Neutrophil (primary cell): ENCODE measurements at regions not wholly inside any gene's neighbourhood (a gene's known extent, or its start where the extent isn't known, plus 50 kb on each side); places are given as distances from the start of the nearest gene placed in this dataset.

Experiments used
- H3K27ac ChIP-seq: fragments of 200-600 bp; sonication (generic); 2 replicates; pipeline ENCODE4 v1.5.1; 2016; ENCODE audit warnings: mild to moderate bottlenecking, moderate library complexity
- H3K27me3 ChIP-seq: fragments of 200-600 bp; sonication (generic); 2 replicates; pipeline ENCODE4 v1.6.0; 2016; ENCODE audit warnings: mild to moderate bottlenecking
- H3K36me3 ChIP-seq: fragments of 200-600 bp; sonication (generic); 2 replicates; pipeline ENCODE4 v1.5.1; 2017
- H3K4me1 ChIP-seq, 2 experiments: fragments of 200-600 bp in 1 of 2; sonication (generic) in 1 of 2; 1 replicate in 1 of 2; 2 replicates in 1 of 2; pipeline versions ENCODE4 v1.5.1 to v1.6.1; 2013 to 2016; ENCODE audit warnings: low read depth in 1 of 2, low read length in 1 of 2, mild to moderate bottlenecking in 1 of 2, moderate library complexity in 1 of 2; ENCODE audit not compliant: control insufficient read depth in 1 of 2, insufficient read depth in 1 of 2
- H3K4me3 ChIP-seq, 2 experiments: fragments of 200-600 bp in 1 of 2; sonication (generic) in 1 of 2; 1 replicate in 1 of 2; 2 replicates in 1 of 2; pipeline ENCODE4 v1.5.1; 2013 to 2016; ENCODE audit warnings: low read depth in 1 of 2, low read length in 1 of 2, mild to moderate bottlenecking in 1 of 2, moderate library complexity in 1 of 2
- H3K9me3 ChIP-seq: fragments of 200-600 bp; sonication (generic); 2 replicates; pipeline ENCODE4 v1.5.1; 2016
- CTCF ChIP-seq: fragments of 200-600 bp; sonication (generic); IDR thresholded peaks from 2 replicates; pipeline ENCODE4 v1.5.1; 2016; ENCODE audit warnings: antibody characterized with exemption

GRCh38 chr4:11799196-11799595, 370.5 kb upstream of the HS3ST1 start:
- Histone ChIP-seq H3K9me3 (no peaks in the 10 kb centered on the region), H3K4me1 (no peaks in the 10 kb centered on the region), H3K27me3 (no peaks in the 10 kb centered on the region), H3K36me3 (no peaks in the 10 kb centered on the region), H3K27ac (no peak overlapping the region), H3K4me3 (no peak overlapping the region)
- TF ChIP-seq CTCF, result no peak

- Histone ChIP-seq H3K27ac (no peak overlapping the region), H3K27me3 (no peaks in the 10 kb centered on the region), H3K9me3 (no peaks in the 10 kb centered on the region), H3K36me3 (no peaks in the 10 kb centered on the region), H3K4me1 (no peaks in the 10 kb centered on the region), H3K4me3 (no peak overlapping the region)
- no peak for TF ChIP-seq CTCF
Measured at GRCh38 chr4:11791797-11792196, 363.1 kb upstream of the HS3ST1 start.

GRCh38 chr4:11790230-11790629, 361.5 kb upstream of the HS3ST1 start:
- Histone ChIP-seq H3K36me3 (no peaks in the 10 kb centered on the region), H3K4me1 (no peaks in the 10 kb centered on the region), H3K9me3 (no peaks in the 10 kb centered on the region), H3K27me3 (no peaks in the 10 kb centered on the region), H3K27ac (no peak overlapping the region), H3K4me3 (no peak overlapping the region)
- TF ChIP-seq CTCF, result no peak

GRCh38 chr4:11783588-11783987, 354.9 kb upstream of the HS3ST1 start:
- Histone ChIP-seq H3K9me3 (no peaks in the 10 kb centered on the region), H3K4me1 (no peaks in the 10 kb centered on the region), H3K4me3 (no peak overlapping the region), H3K27me3 (no peaks in the 10 kb centered on the region), H3K36me3 (no peaks in the 10 kb centered on the region), H3K27ac (no peak overlapping the region)
- no peak for TF ChIP-seq CTCF

- no peak for TF ChIP-seq CTCF
- no peaks in the 10 kb centered on the region for H3K36me3 ChIP-seq
- no peaks in the 10 kb centered on the region for H3K9me3 ChIP-seq
- H3K27ac ChIP-seq, result no peak overlapping the region
- H3K4me1 ChIP-seq, result no peaks in the 10 kb centered on the region
- H3K4me3 ChIP-seq, result no peak overlapping the region
- H3K27me3 ChIP-seq, result no peaks in the 10 kb centered on the region
Measured at GRCh38 chr4:11782859-11783258, 354.2 kb upstream of the HS3ST1 start.

- Histone ChIP-seq H3K27ac (no peak overlapping the region), H3K27me3 (no peaks in the 10 kb centered on the region), H3K4me1 (no peaks in the 10 kb centered on the region), H3K36me3 (no peaks in the 10 kb centered on the region), H3K9me3 (no peaks in the 10 kb centered on the region), H3K4me3 (no peak overlapping the region)
- TF ChIP-seq CTCF, result no peak
Measured at GRCh38 chr4:11777447-11777846, 348.8 kb upstream of the HS3ST1 start.
